HG03025 (cell line): ENCODE measurements at regions not wholly inside any gene's neighbourhood (a gene's known extent, or its start where the extent isn't known, plus 50 kb on each side); places are given as distances from the start of the nearest gene placed in this dataset.
"Not testable (repeated sequence)": the region's sequence is repeated elsewhere in the genome, so short reads cannot be mapped to it uniquely, and the experiment has no call there.

ENCODE experiments used
- ATAC-seq: cut with Tn5 transposase; IDR thresholded peaks from one replicate; pipeline ENCODE4 v1.9.1; 2021; ENCODE audit warnings: mild to moderate bottlenecking, moderate library complexity; ENCODE audit not compliant: unreplicated experiment, low FRiP score

GRCh38 chr15:36117296-36117787 is 462.1 kb upstream of the CDIN1 start:
- ATAC-seq, result no peak

- ATAC-seq, result no peak
Observed at GRCh38 chr15:36126194-36126593, 453.2 kb upstream of the CDIN1 start.

GRCh38 chr15:36130641-36131310 is 448.6 kb upstream of the CDIN1 start:
- no peak for ATAC-seq

- no peak for ATAC-seq
Observed at GRCh38 chr15:36133742-36134141, 445.7 kb upstream of the CDIN1 start.

- ATAC-seq, result no peak
Observed at GRCh38 chr15:36136049-36136448, 443.4 kb upstream of the CDIN1 start.

- ATAC-seq, result no peak
Observed at GRCh38 chr15:36152936-36153335, 426.5 kb upstream of the CDIN1 start.

- no peak for ATAC-seq
Observed at GRCh38 chr15:36156879-36157427, 422.5 kb upstream of the CDIN1 start.

GRCh38 chr15:36160351-36160750 is 419.1 kb upstream of the CDIN1 start:
- ATAC-seq, result no peak

- ATAC-seq, result no peak
Observed at GRCh38 chr15:36161108-36161507, 418.3 kb upstream of the CDIN1 start.

- ATAC-seq, result no peak
Observed at GRCh38 chr15:36161771-36162212, 417.6 kb upstream of the CDIN1 start.

GRCh38 chr15:36163983-36164382 is 415.4 kb upstream of the CDIN1 start:
- not testable (repeated sequence) for ATAC-seq

- ATAC-seq, result no peak
Observed at GRCh38 chr15:36172955-36173354, 406.5 kb upstream of the CDIN1 start.

- no peak for ATAC-seq
Observed at GRCh38 chr15:36175186-36175740, 404.2 kb upstream of the CDIN1 start.

- ATAC-seq, result no peak
Observed at GRCh38 chr15:36175741-36176291, 403.6 kb upstream of the CDIN1 start.

GRCh38 chr15:36177590-36178302 is 401.7 kb upstream of the CDIN1 start:
- no peak for ATAC-seq

- no peak for ATAC-seq
Observed at GRCh38 chr15:36178303-36178633, 401.2 kb upstream of the CDIN1 start.

GRCh38 chr15:36183201-36183600 is 396.2 kb upstream of the CDIN1 start:
- ATAC-seq, result no peak

GRCh38 chr15:36185438-36185837 is 394.0 kb upstream of the CDIN1 start:
- ATAC-seq, result no peak

GRCh38 chr15:36185845-36186244 is 393.6 kb upstream of the CDIN1 start:
- ATAC-seq, result no peak

GRCh38 chr15:36186376-36186775 is 393.1 kb upstream of the CDIN1 start:
- ATAC-seq, result no peak

GRCh38 chr15:36191459-36191858 is 388.0 kb upstream of the CDIN1 start:
- no peak for ATAC-seq
